BJ (cell line): ENCODE measurements at regions not wholly inside any gene's neighbourhood (a gene's known extent, or its start where the extent isn't known, plus 50 kb on each side); places are given as distances from the start of the nearest gene placed in this dataset.

Source experiments
- CTCF ChIA-PET: fragments of 350-600 bp; formaldehyde crosslinking; extraction: SDS; loops from one replicate; lab custom pipeline; 2021; ENCODE audit warnings: antibody characterized with exemption, inconsistent platforms; lab: Yijun Ruan, JAX
- POLR2A ChIA-PET: fragments of 300-600 bp; sonication (Branson Sonifier 250); formaldehyde crosslinking; extraction: SDS; loops from one replicate; lab custom pipeline; 2021; ENCODE audit warnings: antibody characterized with exemption; lab: Charles Lee
- DNase-seq: peaks from one replicate; pipeline ENCODE4 v3.0.0-alpha.2; 2011; ENCODE audit warnings: low read depth
- H3K27me3 ChIP-seq: 2 replicates; pipeline ENCODE4 v1.6.0; 2011; ENCODE audit warnings: low read length; ENCODE audit not compliant: control insufficient read depth, insufficient read depth
- H3K36me3 ChIP-seq: 2 replicates; pipeline ENCODE4 v1.5.1; 2011; ENCODE audit warnings: low read length; ENCODE audit not compliant: control insufficient read depth, insufficient read depth
- H3K4me3 ChIP-seq: 2 replicates; pipeline ENCODE4 v1.5.1; 2011; ENCODE audit warnings: low read depth, mild to moderate bottlenecking, control low read depth, low read length
- TF ChIP-seq, protein P1 (sequence below): IDR thresholded peaks from 2 replicates; pipeline ENCODE4 v1.5.1; 2011; ENCODE audit warnings: low read depth, mild to moderate bottlenecking, control low read depth, inconsistent platforms, low read length, moderate library complexity; ENCODE audit not compliant: insufficient read depth

DNA sequence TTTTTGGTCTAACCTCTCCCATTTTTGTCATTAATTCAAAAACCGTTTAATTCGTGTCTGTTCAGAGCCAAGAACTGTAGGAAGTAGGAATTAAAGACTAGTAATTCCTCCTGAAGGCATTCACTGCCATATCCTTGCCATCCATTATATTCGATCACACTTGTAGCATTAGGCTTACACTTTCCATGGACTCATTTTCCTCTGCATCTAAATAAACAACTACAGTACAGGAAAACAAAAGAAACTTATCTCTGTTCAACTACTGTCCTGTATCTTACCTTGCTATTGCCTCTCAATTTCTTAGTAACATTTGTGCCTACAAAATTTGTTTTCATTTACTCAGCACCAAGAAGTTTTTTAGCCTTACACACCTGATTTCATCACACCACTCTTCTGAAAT is 111.6 kb upstream of the SEMA3C start:
- CTCF ChIA-PET: no interaction called here
- TF ChIP-seq, protein P1, sequence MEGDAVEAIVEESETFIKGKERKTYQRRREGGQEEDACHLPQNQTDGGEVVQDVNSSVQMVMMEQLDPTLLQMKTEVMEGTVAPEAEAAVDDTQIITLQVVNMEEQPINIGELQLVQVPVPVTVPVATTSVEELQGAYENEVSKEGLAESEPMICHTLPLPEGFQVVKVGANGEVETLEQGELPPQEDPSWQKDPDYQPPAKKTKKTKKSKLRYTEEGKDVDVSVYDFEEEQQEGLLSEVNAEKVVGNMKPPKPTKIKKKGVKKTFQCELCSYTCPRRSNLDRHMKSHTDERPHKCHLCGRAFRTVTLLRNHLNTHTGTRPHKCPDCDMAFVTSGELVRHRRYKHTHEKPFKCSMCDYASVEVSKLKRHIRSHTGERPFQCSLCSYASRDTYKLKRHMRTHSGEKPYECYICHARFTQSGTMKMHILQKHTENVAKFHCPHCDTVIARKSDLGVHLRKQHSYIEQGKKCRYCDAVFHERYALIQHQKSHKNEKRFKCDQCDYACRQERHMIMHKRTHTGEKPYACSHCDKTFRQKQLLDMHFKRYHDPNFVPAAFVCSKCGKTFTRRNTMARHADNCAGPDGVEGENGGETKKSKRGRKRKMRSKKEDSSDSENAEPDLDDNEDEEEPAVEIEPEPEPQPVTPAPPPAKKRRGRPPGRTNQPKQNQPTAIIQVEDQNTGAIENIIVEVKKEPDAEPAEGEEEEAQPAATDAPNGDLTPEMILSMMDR: no peak
- DNase-seq: no peak
- Histone ChIP-seq H3K27me3 (no peaks in the 10 kb centered on the region), H3K36me3 (no peaks in the 10 kb centered on the region), H3K4me3 (no peak overlapping the region)
- POLR2A ChIA-PET: no interaction called here

GRCh38 chr7:81029511-81029910 is 110.7 kb upstream of the SEMA3C start:
- TF ChIP-seq, protein P1: no peak
- ChIA-PET CTCF (no interaction called here), POLR2A (no interaction called here)
- Histone ChIP-seq H3K36me3 (no peaks in the 10 kb centered on the region), H3K4me3 (no peak overlapping the region), H3K27me3 (no peaks in the 10 kb centered on the region)
- DNase-seq: no peak

GRCh38 chr7:81025360-81025759 is 106.5 kb upstream of the SEMA3C start:
- DNase-seq: no peak
- no peaks in the 10 kb centered on the region for H3K27me3 ChIP-seq
- H3K36me3 ChIP-seq: no peaks in the 10 kb centered on the region
- TF ChIP-seq, protein P1: no peak
- CTCF ChIA-PET: interaction anchor here (1.1 kb wide), 1 partner anchor 22 kb away, joined by 4 read pairs; no protein-coding TSS in a partner anchor
- POLR2A ChIA-PET: no interaction called here
- H3K4me3 ChIP-seq: no peak overlapping the region

GRCh38 chr7:81014908-81015307 is 96.1 kb upstream of the SEMA3C start:
- DNase-seq: no peak
- POLR2A ChIA-PET: no interaction called here
- CTCF ChIA-PET: no interaction called here
- H3K4me3 ChIP-seq: no peak overlapping the region
- no peaks in the 10 kb centered on the region for H3K36me3 ChIP-seq
- TF ChIP-seq, protein P1: no peak
- H3K27me3 ChIP-seq: no peaks in the 10 kb centered on the region

DNA sequence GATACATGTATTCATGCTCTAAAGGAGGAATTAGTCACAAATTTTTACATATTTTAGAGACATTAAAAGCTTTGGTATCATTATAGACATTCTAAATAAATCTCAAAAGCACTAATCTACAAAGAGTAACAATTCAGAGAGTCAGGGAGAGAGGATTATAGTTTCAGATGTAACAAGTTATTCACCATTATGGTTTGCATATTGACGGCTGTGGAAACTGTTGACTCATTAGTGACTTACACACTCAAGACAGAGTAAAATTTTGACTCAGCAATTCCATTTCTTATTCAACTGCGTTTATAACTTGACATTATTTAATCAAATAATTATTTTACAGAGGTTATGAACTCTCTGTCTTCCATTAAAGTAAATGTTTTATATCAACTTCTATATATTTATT is 95.4 kb upstream of the SEMA3C start:
- no peak for DNase-seq
- H3K4me3 ChIP-seq: no peak overlapping the region
- TF ChIP-seq, protein P1: no peak
- ChIA-PET CTCF (no interaction called here), POLR2A (no interaction called here)
- H3K27me3 ChIP-seq: no peaks in the 10 kb centered on the region
- H3K36me3 ChIP-seq: no peaks in the 10 kb centered on the region
